ENCODE measurements at regions not wholly inside any gene's neighbourhood (a gene's known extent, or its start where the extent isn't known, plus 50 kb on each side); places are given as distances from the start of the nearest gene placed in this dataset.

DNA sequence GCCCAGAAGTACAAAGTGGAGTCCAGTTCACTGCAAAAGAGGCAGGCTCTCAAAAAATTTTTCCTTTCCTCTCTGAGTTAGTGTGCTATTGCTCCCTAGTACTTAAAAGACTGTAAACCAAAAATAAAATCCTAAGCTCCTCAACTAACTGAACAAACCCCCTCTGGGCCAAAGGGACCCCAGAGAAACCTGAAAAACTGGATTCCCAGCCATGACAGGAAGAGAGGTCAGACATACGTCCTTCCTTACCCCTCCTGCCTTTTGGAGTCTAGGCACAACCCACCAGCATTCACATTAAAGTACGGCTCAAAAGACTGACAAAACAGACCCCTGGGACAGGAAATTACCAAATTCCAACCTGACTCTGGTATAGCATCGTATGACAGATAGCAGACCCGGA, 957.9 kb upstream of the PRKX start:
- Histone ChIP-seq H3K9me2 (ENCODE audit: insufficient read depth) (no peaks in the 10 kb centered on the region), H3K27me3 (ENCODE audit: insufficient read depth) (no peaks in the 10 kb centered on the region), H3K27ac (ENCODE audit: low read depth) (no peak overlapping the region), H4K20me1 (replicated peaks; ENCODE audit: insufficient read depth) (no peaks in the 10 kb centered on the region), H3K4me3 (no peak overlapping the region), H3K4me2 (no peak overlapping the region), H3K36me3 (ENCODE audit: insufficient read depth) (no peaks in the 10 kb centered on the region), H2AFZ (no peak overlapping the region), H3F3A (replicated peaks; ENCODE audit: low read depth) (no peaks in the 10 kb centered on the region), H3K79me2 (replicated peaks; ENCODE audit: insufficient read depth) (no peaks in the 10 kb centered on the region), H3K4me1 (ENCODE audit: insufficient read depth) (no peaks in the 10 kb centered on the region)
- Mint-ChIP-seq H3K27me3 (ENCODE audit: insufficient read depth, low read depth, poor library complexity) (no peaks in the 10 kb centered on the region), H3K27ac (no peak overlapping the region), H3K9me3 (peaks cover 6% of the 10 kb centered on the region; the same call in 2 of the 3 replicates), H3K4me1 (peaks cover 4% of the 10 kb centered on the region; the same call in 2 of the 3 replicates), H3K4me3 (no peak overlapping the region), H3K36me3 (ENCODE audit: low read depth) (peaks cover 2% of the 10 kb centered on the region; the same call in 2 of the 3 replicates)
- no peak for ATAC-seq
- TF ChIP-seq JUNB (IDR thresholded peaks at IDR 0.05; ENCODE audit: unreplicated experiment) (no peak), ZNF331 (CRISPR knock-in tag; IDR thresholded peaks at IDR 0.05; ENCODE audit: low read depth) (no peak), CREB1 (CRISPR knock-in tag; IDR thresholded peaks at IDR 0.05; ENCODE audit: low read depth) (no peak), POLR2AphosphoS5 (IDR thresholded peaks at IDR 0.05; ENCODE audit: low read depth) (no peak), STAT1 (IDR thresholded peaks at IDR 0.05; ENCODE audit: unreplicated experiment) (no peak), EZH2 (IDR thresholded peaks at IDR 0.05; ENCODE audit: low read depth, unreplicated experiment) (no peak)
- DNase-seq (ENCODE audit: low spot score): no peak

DNA sequence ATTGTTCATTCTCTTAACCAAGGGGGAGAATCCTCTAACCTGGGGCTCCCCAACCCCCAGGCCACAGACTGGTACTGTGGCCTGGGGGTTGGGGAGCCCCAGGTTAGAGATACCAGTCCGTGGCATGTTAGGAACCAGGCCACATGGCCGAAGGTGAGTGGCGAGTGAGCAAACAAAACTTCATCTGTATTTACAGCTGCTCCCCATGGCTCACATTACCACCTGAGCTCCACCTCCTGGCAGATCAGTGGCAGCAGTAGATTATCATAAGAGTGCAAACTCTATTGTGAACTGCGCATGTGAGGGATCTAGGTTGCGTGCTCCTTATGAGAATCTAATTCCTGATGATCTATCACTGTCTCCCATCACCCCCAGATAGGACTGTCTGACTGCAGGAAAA, 957.2 kb upstream of the PRKX start:
- Histone ChIP-seq H3K4me3 (no peak overlapping the region), H3K4me2 (no peak overlapping the region), H3K9me2 (ENCODE audit: insufficient read depth) (no peaks in the 10 kb centered on the region), H3K27ac (ENCODE audit: low read depth) (no peak overlapping the region), H3K79me2 (replicated peaks; ENCODE audit: insufficient read depth) (no peaks in the 10 kb centered on the region), H3K27me3 (ENCODE audit: insufficient read depth) (no peaks in the 10 kb centered on the region), H3F3A (replicated peaks; ENCODE audit: low read depth) (no peaks in the 10 kb centered on the region), H2AFZ (no peak overlapping the region), H3K36me3 (ENCODE audit: insufficient read depth) (no peaks in the 10 kb centered on the region), H3K4me1 (ENCODE audit: insufficient read depth) (no peaks in the 10 kb centered on the region), H4K20me1 (replicated peaks; ENCODE audit: insufficient read depth) (no peaks in the 10 kb centered on the region)
- DNase-seq (ENCODE audit: low spot score) (no peak), ATAC-seq (no peak)
- H3K9me3 Mint-ChIP-seq: peaks cover 6% of the 10 kb centered on the region; the same call in 2 of the 3 replicates
- H3K27ac Mint-ChIP-seq: no peak overlapping the region
- no peaks in the 10 kb centered on the region for H3K27me3 Mint-ChIP-seq (ENCODE audit: insufficient read depth, low read depth, poor library complexity)
- no peak overlapping the region for H3K4me3 Mint-ChIP-seq
- no peak for TF ChIP-seq JUNB (IDR thresholded peaks at IDR 0.05; ENCODE audit: unreplicated experiment)
- TF ChIP-seq CREB1 (CRISPR knock-in tag; IDR thresholded peaks at IDR 0.05; ENCODE audit: low read depth): no peak
- TF ChIP-seq ZNF114 (CRISPR knock-in tag; IDR thresholded peaks at IDR 0.05): no peak
- no peak for TF ChIP-seq ZNF462 (CRISPR knock-in tag; IDR thresholded peaks at IDR 0.05)
- TF ChIP-seq, protein P1, sequence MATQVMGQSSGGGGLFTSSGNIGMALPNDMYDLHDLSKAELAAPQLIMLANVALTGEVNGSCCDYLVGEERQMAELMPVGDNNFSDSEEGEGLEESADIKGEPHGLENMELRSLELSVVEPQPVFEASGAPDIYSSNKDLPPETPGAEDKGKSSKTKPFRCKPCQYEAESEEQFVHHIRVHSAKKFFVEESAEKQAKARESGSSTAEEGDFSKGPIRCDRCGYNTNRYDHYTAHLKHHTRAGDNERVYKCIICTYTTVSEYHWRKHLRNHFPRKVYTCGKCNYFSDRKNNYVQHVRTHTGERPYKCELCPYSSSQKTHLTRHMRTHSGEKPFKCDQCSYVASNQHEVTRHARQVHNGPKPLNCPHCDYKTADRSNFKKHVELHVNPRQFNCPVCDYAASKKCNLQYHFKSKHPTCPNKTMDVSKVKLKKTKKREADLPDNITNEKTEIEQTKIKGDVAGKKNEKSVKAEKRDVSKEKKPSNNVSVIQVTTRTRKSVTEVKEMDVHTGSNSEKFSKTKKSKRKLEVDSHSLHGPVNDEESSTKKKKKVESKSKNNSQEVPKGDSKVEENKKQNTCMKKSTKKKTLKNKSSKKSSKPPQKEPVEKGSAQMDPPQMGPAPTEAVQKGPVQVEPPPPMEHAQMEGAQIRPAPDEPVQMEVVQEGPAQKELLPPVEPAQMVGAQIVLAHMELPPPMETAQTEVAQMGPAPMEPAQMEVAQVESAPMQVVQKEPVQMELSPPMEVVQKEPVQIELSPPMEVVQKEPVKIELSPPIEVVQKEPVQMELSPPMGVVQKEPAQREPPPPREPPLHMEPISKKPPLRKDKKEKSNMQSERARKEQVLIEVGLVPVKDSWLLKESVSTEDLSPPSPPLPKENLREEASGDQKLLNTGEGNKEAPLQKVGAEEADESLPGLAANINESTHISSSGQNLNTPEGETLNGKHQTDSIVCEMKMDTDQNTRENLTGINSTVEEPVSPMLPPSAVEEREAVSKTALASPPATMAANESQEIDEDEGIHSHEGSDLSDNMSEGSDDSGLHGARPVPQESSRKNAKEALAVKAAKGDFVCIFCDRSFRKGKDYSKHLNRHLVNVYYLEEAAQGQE (IDR thresholded peaks at IDR 0.05; ENCODE audit: unreplicated experiment): no peak
- TF ChIP-seq, protein P2, sequence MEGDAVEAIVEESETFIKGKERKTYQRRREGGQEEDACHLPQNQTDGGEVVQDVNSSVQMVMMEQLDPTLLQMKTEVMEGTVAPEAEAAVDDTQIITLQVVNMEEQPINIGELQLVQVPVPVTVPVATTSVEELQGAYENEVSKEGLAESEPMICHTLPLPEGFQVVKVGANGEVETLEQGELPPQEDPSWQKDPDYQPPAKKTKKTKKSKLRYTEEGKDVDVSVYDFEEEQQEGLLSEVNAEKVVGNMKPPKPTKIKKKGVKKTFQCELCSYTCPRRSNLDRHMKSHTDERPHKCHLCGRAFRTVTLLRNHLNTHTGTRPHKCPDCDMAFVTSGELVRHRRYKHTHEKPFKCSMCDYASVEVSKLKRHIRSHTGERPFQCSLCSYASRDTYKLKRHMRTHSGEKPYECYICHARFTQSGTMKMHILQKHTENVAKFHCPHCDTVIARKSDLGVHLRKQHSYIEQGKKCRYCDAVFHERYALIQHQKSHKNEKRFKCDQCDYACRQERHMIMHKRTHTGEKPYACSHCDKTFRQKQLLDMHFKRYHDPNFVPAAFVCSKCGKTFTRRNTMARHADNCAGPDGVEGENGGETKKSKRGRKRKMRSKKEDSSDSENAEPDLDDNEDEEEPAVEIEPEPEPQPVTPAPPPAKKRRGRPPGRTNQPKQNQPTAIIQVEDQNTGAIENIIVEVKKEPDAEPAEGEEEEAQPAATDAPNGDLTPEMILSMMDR (conservative IDR thresholded peaks at IDR 0.05; ENCODE audit: low read depth in 2 of 2): no peak
- TF ChIP-seq EZH2phosphoT487 (IDR thresholded peaks at IDR 0.05; ENCODE audit: unreplicated experiment): no peak
- TF ChIP-seq POLR2AphosphoS5 (IDR thresholded peaks at IDR 0.05; ENCODE audit: low read depth): no peak
- peaks cover 2% of the 10 kb centered on the region; the same call in 2 of the 3 replicates for H3K36me3 Mint-ChIP-seq (ENCODE audit: low read depth)
- H3K4me1 Mint-ChIP-seq: peaks cover 4% of the 10 kb centered on the region; the same call in 2 of the 3 replicates
